A673 (cell line): ENCODE measurements at regions not wholly inside any gene's neighbourhood (a gene's known extent, or its start where the extent isn't known, plus 50 kb on each side); places are given as distances from the start of the nearest gene placed in this dataset.

Source experiments
- BruUV-seq: library from RNA; stranded (reverse); fragments of 400-500 nt; replicated peaks from 2 replicates; lab custom pipeline; 2021; lab: Mats Ljungman, UMichigan
- CTCF ChIA-PET: fragments of 300-600 bp; sonication (Branson Sonifier 250); formaldehyde crosslinking; loops from one replicate; lab custom pipeline; 2022; ENCODE audit warnings: antibody characterized with exemption; lab: Charles Lee
- POLR2A ChIA-PET: fragments of 300-600 bp; sonication (Branson Sonifier 250); formaldehyde crosslinking; loops from one replicate; lab custom pipeline; 2022; ENCODE audit warnings: antibody characterized with exemption; ENCODE audit not compliant: low non-redundant PET; lab: Charles Lee
- DNase-seq: peaks from one replicate; pipeline ENCODE4 v3.0.0-alpha.2; 2015; ENCODE audit warnings: low spot score
- H3K27ac ChIP-seq: fragments of 200-600 bp; sonication (generic); 2 replicates; pipeline ENCODE4 v1.5.1; 2016; ENCODE audit warnings: mixed run types, low read depth, mild to moderate bottlenecking, mixed read lengths, antibody characterized with exemption, low read length; ENCODE audit not compliant: poor library complexity, severe bottlenecking
- H3K27me3 ChIP-seq: fragments of 200-600 bp; sonication (generic); replicated peaks from 2 replicates; pipeline ENCODE4 v1.6.1; 2017; ENCODE audit warnings: mixed run types, low read depth, mild to moderate bottlenecking, mixed read lengths, antibody characterized with exemption, low read length; ENCODE audit not compliant: insufficient read depth, poor library complexity
- H3K36me3 ChIP-seq: fragments of 200-600 bp; sonication (generic); 2 replicates; pipeline ENCODE4 v1.6.1; 2016; ENCODE audit warnings: mixed run types, mild to moderate bottlenecking, mixed read lengths, antibody characterized with exemption, low read length; ENCODE audit not compliant: insufficient read depth, poor library complexity, severe bottlenecking
- H3K4me1 ChIP-seq: fragments of 200-600 bp; sonication (generic); 2 replicates; pipeline ENCODE4 v1.6.1; 2017; ENCODE audit warnings: mixed run types, mild to moderate bottlenecking, mixed read lengths, antibody characterized with exemption, low read length; ENCODE audit not compliant: insufficient read depth, poor library complexity, severe bottlenecking
- H3K4me3 ChIP-seq: fragments of 200-600 bp; sonication (generic); 2 replicates; pipeline ENCODE4 v1.5.1; 2016; ENCODE audit warnings: low read depth, mixed run types, mild to moderate bottlenecking, mixed read lengths, low read length; ENCODE audit not compliant: poor library complexity, severe bottlenecking
- H3K9me3 ChIP-seq: fragments of 200-600 bp; sonication (generic); 2 replicates; pipeline ENCODE4 v1.6.1; 2016; ENCODE audit warnings: mixed run types, low read depth, mild to moderate bottlenecking, mixed read lengths, antibody characterized with exemption, low read length; ENCODE audit not compliant: poor library complexity, severe bottlenecking
- EZH2 ChIP-seq: fragments of 200-600 bp; sonication (generic); IDR thresholded peaks from 2 replicates; pipeline ENCODE4 v1.6.1; 2017; ENCODE audit warnings: borderline replicate concordance, low read depth, mild to moderate bottlenecking, mixed read lengths, antibody characterized with exemption, low read length; ENCODE audit not compliant: poor library complexity, severe bottlenecking
- intact Hi-C: fragments of 100-400 bp; cut with micrococcal nuclease; formaldehyde crosslinking; loops from one replicate; pipeline ENCODE4 v1.10.0; 2022; ENCODE audit not compliant: unreplicated experiment
- TF ChIP-seq, protein P1 (sequence below): fragments of 300-800, 200-600 bp; sonication (generic); conservative IDR thresholded peaks from 2 replicates; pipeline ENCODE4 v1.5.1; 2017; ENCODE audit warnings: low read depth, mild to moderate bottlenecking, antibody characterized with exemption, low read length, moderate library complexity, mixed read lengths

- ChIA-PET CTCF (no interaction called here), POLR2A (no interaction called here)
- intact Hi-C loops, result no loop called here
- Histone ChIP-seq H3K27me3 (no peaks in the 10 kb centered on the region), H3K4me1 (no peaks in the 10 kb centered on the region), H3K9me3 (no peaks in the 10 kb centered on the region), H3K27ac (no peak overlapping the region), H3K36me3 (no peaks in the 10 kb centered on the region), H3K4me3 (no peak overlapping the region)
- no peak for DNase-seq
- no TSS peak for BruUV-seq
- TF ChIP-seq, protein P1, sequence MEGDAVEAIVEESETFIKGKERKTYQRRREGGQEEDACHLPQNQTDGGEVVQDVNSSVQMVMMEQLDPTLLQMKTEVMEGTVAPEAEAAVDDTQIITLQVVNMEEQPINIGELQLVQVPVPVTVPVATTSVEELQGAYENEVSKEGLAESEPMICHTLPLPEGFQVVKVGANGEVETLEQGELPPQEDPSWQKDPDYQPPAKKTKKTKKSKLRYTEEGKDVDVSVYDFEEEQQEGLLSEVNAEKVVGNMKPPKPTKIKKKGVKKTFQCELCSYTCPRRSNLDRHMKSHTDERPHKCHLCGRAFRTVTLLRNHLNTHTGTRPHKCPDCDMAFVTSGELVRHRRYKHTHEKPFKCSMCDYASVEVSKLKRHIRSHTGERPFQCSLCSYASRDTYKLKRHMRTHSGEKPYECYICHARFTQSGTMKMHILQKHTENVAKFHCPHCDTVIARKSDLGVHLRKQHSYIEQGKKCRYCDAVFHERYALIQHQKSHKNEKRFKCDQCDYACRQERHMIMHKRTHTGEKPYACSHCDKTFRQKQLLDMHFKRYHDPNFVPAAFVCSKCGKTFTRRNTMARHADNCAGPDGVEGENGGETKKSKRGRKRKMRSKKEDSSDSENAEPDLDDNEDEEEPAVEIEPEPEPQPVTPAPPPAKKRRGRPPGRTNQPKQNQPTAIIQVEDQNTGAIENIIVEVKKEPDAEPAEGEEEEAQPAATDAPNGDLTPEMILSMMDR, result no peak
- no peak for TF ChIP-seq EZH2
These were observed 182.9 kb upstream of the RORA start for GRCh38 chr15:61411902-61412510.

DNA sequence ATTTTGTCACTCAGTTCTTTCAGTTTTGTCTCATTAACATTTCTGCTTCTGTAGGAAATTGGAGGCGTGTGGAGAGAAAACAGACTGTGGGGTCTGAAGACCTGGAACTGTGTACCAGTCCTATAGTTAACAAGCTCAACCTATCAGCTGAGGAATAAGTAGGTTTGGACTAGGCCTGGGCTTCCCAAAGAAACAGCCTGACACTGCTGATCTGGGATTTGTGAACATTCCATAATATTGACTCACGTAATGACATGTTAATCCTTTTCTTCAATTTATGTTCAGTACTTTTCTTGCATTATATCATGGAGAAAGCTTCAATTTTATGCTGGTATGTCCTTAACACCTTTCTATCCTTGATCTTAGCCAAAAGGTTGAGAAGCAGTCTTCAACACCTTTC is 181.6 kb upstream of the RORA start:
- H3K4me3 ChIP-seq, result no peak overlapping the region
- ChIA-PET CTCF (no interaction called here), POLR2A (no interaction called here)
- no peak overlapping the region for H3K27ac ChIP-seq
- DNase-seq, result no peak
- BruUV-seq, result no TSS peak
- H3K36me3 ChIP-seq, result no peaks in the 10 kb centered on the region
- no peaks in the 10 kb centered on the region for H3K4me1 ChIP-seq
- TF ChIP-seq EZH2, result no peak
- TF ChIP-seq, protein P1, result no peak
- intact Hi-C loops, result no loop called here
- no peaks in the 10 kb centered on the region for H3K27me3 ChIP-seq
- H3K9me3 ChIP-seq, result no peaks in the 10 kb centered on the region

GRCh38 chr15:61404567-61404966 is 175.5 kb upstream of the RORA start:
- H3K36me3 ChIP-seq, result no peaks in the 10 kb centered on the region
- POLR2A ChIA-PET, result no interaction called here
- intact Hi-C loops, result no loop called here

More at GRCh38 chr15:61404567-61404966, 175.5 kb upstream of the RORA start:
- no peaks in the 10 kb centered on the region for H3K27me3 ChIP-seq
- H3K4me1 ChIP-seq, result no peaks in the 10 kb centered on the region
- TF ChIP-seq EZH2, result no peak
- TF ChIP-seq, protein P1, result no peak
- no peaks in the 10 kb centered on the region for H3K9me3 ChIP-seq
- no TSS peak for BruUV-seq
- no peak for DNase-seq
- no peak overlapping the region for H3K4me3 ChIP-seq
- CTCF ChIA-PET, result no interaction called here
- H3K27ac ChIP-seq, result no peak overlapping the region
